PC-3 (cell line): ENCODE measurements at regions not wholly inside any gene's neighbourhood (a gene's known extent, or its start where the extent isn't known, plus 50 kb on each side); places are given as distances from the start of the nearest gene placed in this dataset.
A peak's percentile ranks its signal among the peaks of the same experiment; 100 is the strongest.

ENCODE experiments used
- ATAC-seq: fragments of 200-7000 bp; cut with Tn5 transposase; 2 replicates; pipeline ENCODE4 v1.9.1; 2020; ENCODE audit warnings: mild to moderate bottlenecking, moderate library complexity
- BruUV-seq: library from RNA; stranded (reverse); fragments of 400-500 nt; replicated peaks from 2 replicates; lab custom pipeline; 2021; lab: Mats Ljungman, UMichigan
- CTCF ChIA-PET: fragments of 300-600 bp; sonication (Branson Sonifier 250); formaldehyde crosslinking; loops from one replicate; lab custom pipeline; 2022; ENCODE audit warnings: antibody characterized with exemption; lab: Charles Lee
- POLR2A ChIA-PET: fragments of 300-600 bp; sonication (Branson Sonifier 250); formaldehyde crosslinking; loops from one replicate; lab custom pipeline; 2022; ENCODE audit warnings: antibody characterized with exemption; ENCODE audit not compliant: unreplicated experiment; lab: Charles Lee
- DNase-seq: peaks from one replicate; pipeline ENCODE4 v3.0.0-alpha.2; 2015
- H2AFZ ChIP-seq: fragments of 300-600 bp; sonication (generic); 2 replicates; pipeline ENCODE4 v1.6.0; 2016; ENCODE audit warnings: antibody characterized with exemption, low read length
- H3F3A ChIP-seq: fragments of 300-600 bp; sonication (generic); one replicate; pipeline ENCODE4 v1.6.0; 2017; ENCODE audit warnings: antibody characterized with exemption, low read length, control low read depth, mild to moderate bottlenecking; ENCODE audit not compliant: unreplicated experiment
- H3K27ac ChIP-seq: fragments of 300-600 bp; sonication (generic); 2 replicates; pipeline ENCODE4 v1.5.1; 2016; ENCODE audit warnings: mild to moderate bottlenecking, low read length
- H3K27me3 ChIP-seq: fragments of 300-600 bp; sonication (generic); 2 replicates; pipeline ENCODE4 v1.6.1; 2016; ENCODE audit warnings: low read length, mixed read lengths
- H3K36me3 ChIP-seq: fragments of 300-600 bp; sonication (generic); 2 replicates; pipeline ENCODE4 v1.6.1; 2016; ENCODE audit warnings: low read depth, mixed run types, low read length, mixed read lengths
- H3K4me1 ChIP-seq: fragments of 300-600 bp; sonication (generic); 2 replicates; pipeline ENCODE4 v1.5.1; 2016; ENCODE audit warnings: low read length; ENCODE audit not compliant: insufficient read depth
- H3K4me2 ChIP-seq: fragments of 300-600 bp; sonication (generic); 2 replicates; pipeline ENCODE4 v1.6.0; 2016; ENCODE audit warnings: low read length
- H3K4me3 ChIP-seq: fragments of 300-600 bp; sonication (generic); 2 replicates; pipeline ENCODE4 v1.5.1; 2016; ENCODE audit warnings: mild to moderate bottlenecking, low read length, mixed read lengths
- H3K79me2 ChIP-seq: fragments of 300-600 bp; sonication (generic); 2 replicates; pipeline ENCODE4 v1.6.1; 2017; ENCODE audit warnings: low read length, mixed read lengths
- H3K9ac ChIP-seq: fragments of 300-600 bp; sonication (generic); 2 replicates; pipeline ENCODE4 v1.6.0; 2016; ENCODE audit warnings: mild to moderate bottlenecking, low read length
- H3K9me2 ChIP-seq: fragments of 300-600 bp; sonication (generic); replicated peaks from 2 replicates; pipeline ENCODE4 v1.6.1; 2016; ENCODE audit warnings: mixed run types, low read length, mixed read lengths
- H3K9me3 ChIP-seq: fragments of 300-600 bp; sonication (generic); 2 replicates; pipeline ENCODE4 v1.6.1; 2016; ENCODE audit warnings: low read length, mixed read lengths
- H4K20me1 ChIP-seq: fragments of 300-600 bp; sonication (generic); 2 replicates; pipeline ENCODE4 v1.6.1; 2016; ENCODE audit warnings: low read length, mixed read lengths
- EZH2 ChIP-seq: fragments of 300-600 bp; sonication (generic); IDR thresholded peaks from one replicate; pipeline ENCODE4 v1.6.1; 2017; ENCODE audit warnings: antibody characterized with exemption, mild to moderate bottlenecking, low read length; ENCODE audit not compliant: unreplicated experiment
- EZH2phosphoT487 ChIP-seq: fragments of 300-600 bp; sonication (generic); IDR thresholded peaks from 2 replicates; pipeline ENCODE4 v1.6.1; 2018; ENCODE audit warnings: mild to moderate bottlenecking, antibody characterized with exemption, low read length, borderline replicate concordance
- intact Hi-C: fragments of 100-400 bp; cut with micrococcal nuclease; formaldehyde crosslinking; loops from 2 replicates; pipeline ENCODE4 v1.9.0; 2023
- TF ChIP-seq, protein P1 (sequence below): fragments of 300-600 bp; sonication (generic); conservative IDR thresholded peaks from 2 replicates; pipeline ENCODE4 v1.5.1; 2017; ENCODE audit warnings: antibody characterized with exemption, low read depth, mild to moderate bottlenecking, low read length

DNA sequence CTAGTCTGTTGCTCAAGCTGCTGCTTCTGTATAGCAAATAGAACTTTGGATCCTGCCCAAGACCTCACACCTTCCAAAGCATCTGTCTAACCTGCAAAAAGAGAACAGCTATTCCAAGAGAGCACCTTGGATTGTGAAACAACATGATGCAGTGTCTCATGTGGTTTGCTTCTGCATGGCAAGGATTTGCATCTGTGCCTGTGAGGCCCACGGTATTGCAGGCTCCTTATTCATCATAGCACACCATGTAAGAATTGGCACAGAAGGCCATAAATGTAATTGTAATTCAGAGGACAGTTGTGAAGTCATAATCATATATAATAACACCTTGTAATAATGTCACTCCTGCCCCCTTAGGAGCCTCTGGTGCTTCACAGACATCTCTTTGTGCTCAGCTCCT is 147.1 kb downstream of the ZNF674 start:
- ATAC-seq = no peak
- Histone ChIP-seq H3K9me2 (no peaks in the 10 kb centered on the region), H3K27ac (no peak overlapping the region), H2AFZ (no peak overlapping the region), H4K20me1 (no peaks in the 10 kb centered on the region), H3K79me2 (no peaks in the 10 kb centered on the region), H3K27me3 (no peaks in the 10 kb centered on the region), H3K4me3 (no peak overlapping the region), H3F3A (no peaks in the 10 kb centered on the region), H3K9me3 (no peaks in the 10 kb centered on the region), H3K36me3 (no peaks in the 10 kb centered on the region), H3K4me1 (no peaks in the 10 kb centered on the region), H3K9ac (no peak overlapping the region), H3K4me2 (no peak overlapping the region)
- ChIA-PET POLR2A (no interaction called here), CTCF (no interaction called here)
- TF ChIP-seq, protein P1, sequence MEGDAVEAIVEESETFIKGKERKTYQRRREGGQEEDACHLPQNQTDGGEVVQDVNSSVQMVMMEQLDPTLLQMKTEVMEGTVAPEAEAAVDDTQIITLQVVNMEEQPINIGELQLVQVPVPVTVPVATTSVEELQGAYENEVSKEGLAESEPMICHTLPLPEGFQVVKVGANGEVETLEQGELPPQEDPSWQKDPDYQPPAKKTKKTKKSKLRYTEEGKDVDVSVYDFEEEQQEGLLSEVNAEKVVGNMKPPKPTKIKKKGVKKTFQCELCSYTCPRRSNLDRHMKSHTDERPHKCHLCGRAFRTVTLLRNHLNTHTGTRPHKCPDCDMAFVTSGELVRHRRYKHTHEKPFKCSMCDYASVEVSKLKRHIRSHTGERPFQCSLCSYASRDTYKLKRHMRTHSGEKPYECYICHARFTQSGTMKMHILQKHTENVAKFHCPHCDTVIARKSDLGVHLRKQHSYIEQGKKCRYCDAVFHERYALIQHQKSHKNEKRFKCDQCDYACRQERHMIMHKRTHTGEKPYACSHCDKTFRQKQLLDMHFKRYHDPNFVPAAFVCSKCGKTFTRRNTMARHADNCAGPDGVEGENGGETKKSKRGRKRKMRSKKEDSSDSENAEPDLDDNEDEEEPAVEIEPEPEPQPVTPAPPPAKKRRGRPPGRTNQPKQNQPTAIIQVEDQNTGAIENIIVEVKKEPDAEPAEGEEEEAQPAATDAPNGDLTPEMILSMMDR = no peak
- TF ChIP-seq EZH2phosphoT487 (no peak), EZH2 (no peak)
- intact Hi-C loops = no loop called here
- no TSS peak for BruUV-seq
- DNase-seq = no peak

- BruUV-seq = no TSS peak
- Histone ChIP-seq H3K4me1 (0 out of 2 replicates have a peak, but pooled peaks cover 4% of the 10 kb centered on the region), H3F3A (no peaks in the 10 kb centered on the region), H3K4me2 (no peak overlapping the region), H3K27me3 (no peaks in the 10 kb centered on the region), H3K9ac (no peak overlapping the region), H3K27ac (no peak overlapping the region), H3K9me2 (no peaks in the 10 kb centered on the region), H4K20me1 (no peaks in the 10 kb centered on the region), H3K4me3 (no peak overlapping the region), H3K36me3 (no peaks in the 10 kb centered on the region), H2AFZ (no peak overlapping the region), H3K9me3 (no peaks in the 10 kb centered on the region), H3K79me2 (no peaks in the 10 kb centered on the region)
- no peak for TF ChIP-seq EZH2
- TF ChIP-seq, protein P1 = peak; percentile 62
- intact Hi-C loops = no loop called here
- CTCF ChIA-PET = interaction anchor here (0.6 to 1.0 kb wide), 3 partner anchors 10 to 75 kb away, joined by 3 to 4 read pairs (median 4); no protein-coding TSS in a partner anchor
- POLR2A ChIA-PET = interaction anchor here (0.6 kb wide), 1 partner anchor 471 kb away, joined by 3 read pairs; no protein-coding TSS in a partner anchor
- DNase-seq (peak; percentile 39), ATAC-seq (no peak)
Measured at GRCh38 chrX:46386511-46386910, 158.7 kb downstream of the ZNF674 start.

DNA sequence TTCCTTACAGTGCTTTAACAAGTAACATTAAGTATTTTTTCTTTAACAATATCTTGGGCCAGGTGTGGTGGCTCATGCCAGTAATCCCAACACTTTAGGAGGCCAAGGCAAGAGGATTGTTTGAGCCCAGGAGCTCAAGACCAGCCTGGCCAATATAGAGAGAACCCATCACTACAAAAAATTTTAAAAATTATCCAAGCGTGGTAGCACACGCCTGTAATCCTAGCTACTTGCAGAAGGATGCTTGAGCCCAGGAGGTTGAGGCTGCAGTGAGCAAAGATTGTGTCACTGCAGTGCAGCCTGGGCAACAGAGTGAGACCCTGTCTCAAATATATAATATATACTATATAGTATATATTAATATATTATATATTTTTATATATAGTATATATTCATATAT is 162.2 kb downstream of the ZNF674 start:
- ChIA-PET CTCF (no interaction called here), POLR2A (no interaction called here)
- no peaks in the 10 kb centered on the region for H4K20me1 ChIP-seq
- H3K4me1 ChIP-seq = 0 out of 2 replicates have a peak, but pooled peaks cover 4% of the 10 kb centered on the region
- no peak overlapping the region for H3K4me3 ChIP-seq
- intact Hi-C loops = no loop called here
- no peak overlapping the region for H3K27ac ChIP-seq
- H3K9me3 ChIP-seq = no peaks in the 10 kb centered on the region
- no peak overlapping the region for H3K9ac ChIP-seq
- H3K4me2 ChIP-seq = no peak overlapping the region
- no peaks in the 10 kb centered on the region for H3K9me2 ChIP-seq
- H3K36me3 ChIP-seq = no peaks in the 10 kb centered on the region
- BruUV-seq = no TSS peak
- H2AFZ ChIP-seq = no peak overlapping the region
- no peaks in the 10 kb centered on the region for H3F3A ChIP-seq
- no peak for DNase-seq
- no peak for ATAC-seq
- no peaks in the 10 kb centered on the region for H3K27me3 ChIP-seq
- no peaks in the 10 kb centered on the region for H3K79me2 ChIP-seq
- TF ChIP-seq, protein P1 = no peak
- TF ChIP-seq EZH2phosphoT487 (no peak), EZH2 (no peak)
